HG03442 (cell line): ENCODE measurements at regions not wholly inside any gene's neighbourhood (a gene's known extent, or its start where the extent isn't known, plus 50 kb on each side); places are given as distances from the start of the nearest gene placed in this dataset.

Source experiments
- ATAC-seq: cut with Tn5 transposase; IDR thresholded peaks from one replicate; pipeline ENCODE4 v1.9.1; 2021; ENCODE audit warnings: mild to moderate bottlenecking, moderate library complexity; ENCODE audit not compliant: unreplicated experiment

GRCh38 chr11:23023319-23023718 is 163.0 kb upstream of the CCDC179 start:
- ATAC-seq: no peak

- ATAC-seq: no peak
Measured at GRCh38 chr11:23041001-23041503, 180.8 kb upstream of the CCDC179 start.

GRCh38 chr11:23058656-23059055 is 198.4 kb upstream of the CCDC179 start:
- no peak for ATAC-seq

- no peak for ATAC-seq
Measured at GRCh38 chr11:23063276-23063675, 203.0 kb upstream of the CCDC179 start.

- ATAC-seq: peak; percentile 67
Measured at GRCh38 chr11:23078289-23078971, 218.2 kb upstream of the CCDC179 start.

GRCh38 chr11:23079382-23079813 is 219.1 kb upstream of the CCDC179 start:
- ATAC-seq: peak; percentile 59

GRCh38 chr11:23087407-23087806 is 227.1 kb upstream of the CCDC179 start:
- ATAC-seq: no peak

- no peak for ATAC-seq
Measured at GRCh38 chr11:23090659-23091058, 230.4 kb upstream of the CCDC179 start.

- ATAC-seq: no peak
Measured at GRCh38 chr11:23095650-23096189, 235.4 kb upstream of the CCDC179 start.

- ATAC-seq: peak; percentile 49
Measured at GRCh38 chr11:23097891-23098290, 237.6 kb upstream of the CCDC179 start.

GRCh38 chr11:23099256-23099655 is 239.0 kb upstream of the CCDC179 start:
- ATAC-seq: no peak

- no peak for ATAC-seq
Measured at GRCh38 chr11:23100726-23101125, 240.5 kb upstream of the CCDC179 start.

- no peak for ATAC-seq
Measured at GRCh38 chr11:23103416-23103815, 243.1 kb upstream of the CCDC179 start.

GRCh38 chr11:23111527-23111926 is 251.3 kb upstream of the CCDC179 start:
- ATAC-seq: no peak

- ATAC-seq: no peak
Measured at GRCh38 chr11:23112390-23112789, 252.1 kb upstream of the CCDC179 start.

- peak; percentile 52 for ATAC-seq
Measured at GRCh38 chr11:23112987-23113886, 253.0 kb upstream of the CCDC179 start.

- ATAC-seq: no peak
Measured at GRCh38 chr11:23113887-23114216, 253.6 kb upstream of the CCDC179 start.

- ATAC-seq: no peak
Measured at GRCh38 chr11:23123753-23124152, 263.5 kb upstream of the CCDC179 start.

GRCh38 chr11:23124249-23124648 is 264.0 kb upstream of the CCDC179 start:
- no peak for ATAC-seq

GRCh38 chr11:23124996-23125395 is 264.7 kb upstream of the CCDC179 start:
- no peak for ATAC-seq

- ATAC-seq: no peak
Measured at GRCh38 chr11:23127706-23128105, 267.4 kb upstream of the CCDC179 start.

- ATAC-seq: no peak
Measured at GRCh38 chr11:23134627-23135026, 274.4 kb upstream of the CCDC179 start.
